ELR (cell line): ENCODE measurements at regions not wholly inside any gene's neighbourhood (a gene's known extent, or its start where the extent isn't known, plus 50 kb on each side); places are given as distances from the start of the nearest gene placed in this dataset.
"Not testable (repeated sequence)": the region's sequence is repeated elsewhere in the genome, so short reads cannot be mapped to it uniquely, and the experiment has no call there.

ENCODE experiments used
- DNase-seq: peaks from one replicate; pipeline ENCODE4 v3.0.0-alpha.2; 2015; ENCODE audit warnings: low read depth

DNA sequence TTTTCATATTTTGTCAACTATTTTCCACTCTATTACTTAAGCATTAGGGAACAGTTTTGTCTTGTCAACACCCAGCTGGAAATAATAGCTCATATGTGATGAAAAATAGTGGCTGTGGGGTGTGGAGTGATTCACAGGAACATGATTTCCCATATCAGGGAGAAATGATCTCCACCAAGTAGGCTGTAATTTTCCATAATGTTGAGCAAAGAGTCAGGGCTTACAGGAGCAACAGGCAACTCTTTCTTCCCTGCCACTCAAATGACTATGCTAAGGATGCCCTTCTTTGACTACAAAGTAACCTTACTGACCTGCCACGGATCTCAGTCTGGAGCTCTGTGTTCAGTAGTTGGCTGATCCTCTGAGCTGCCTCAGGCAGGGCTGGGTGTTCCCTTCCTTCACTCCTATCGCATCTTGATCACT is 90.0 kb upstream of the GATB start:
- no peak for DNase-seq

- not testable (repeated sequence) for DNase-seq
Observed at GRCh38 chr4:151845551-151845950, 84.7 kb upstream of the GATB start.

- no peak for DNase-seq
Observed at GRCh38 chr4:151842430-151843079, 81.7 kb upstream of the GATB start.

GRCh38 chr4:151841107-151841506 is 80.3 kb upstream of the GATB start:
- DNase-seq = no peak

DNA sequence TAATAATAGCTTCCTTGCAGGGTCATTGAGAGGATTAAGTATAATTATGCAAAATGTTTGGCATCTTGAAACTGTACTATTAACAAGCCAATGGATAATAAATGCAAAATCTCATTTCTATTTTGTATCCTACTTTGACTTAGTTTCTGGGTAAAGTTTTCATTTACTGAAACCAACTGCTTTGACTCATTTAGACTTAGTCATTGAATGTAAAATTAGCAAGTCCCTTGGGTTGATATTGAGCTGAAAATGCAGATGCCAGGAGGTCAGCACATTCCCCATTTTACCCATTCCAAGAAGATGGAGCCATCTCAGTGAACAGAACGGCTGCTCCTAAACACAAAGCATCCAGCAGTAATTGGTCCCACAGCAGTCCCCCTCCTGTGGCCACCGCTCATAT is 74.7 kb upstream of the GATB start:
- DNase-seq = no peak

DNA sequence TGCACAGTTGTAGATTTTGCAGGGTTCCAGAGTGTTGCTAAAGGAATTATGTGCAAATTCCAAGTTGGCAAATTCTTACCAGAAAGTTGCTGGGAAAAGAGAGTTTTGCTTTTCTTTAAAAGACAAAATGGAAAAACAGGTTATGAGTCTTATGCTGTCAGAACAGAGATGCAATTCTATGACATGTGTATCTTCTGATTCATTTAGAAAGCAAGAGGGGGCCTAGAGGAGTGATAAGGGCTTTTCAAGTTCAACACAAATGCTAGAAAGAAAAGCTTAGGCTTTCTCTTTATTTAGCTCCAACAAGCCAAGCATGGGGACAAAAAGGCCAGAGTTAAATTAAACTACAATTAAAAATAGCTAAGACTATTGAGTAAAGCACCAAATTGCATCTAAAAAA is 72.4 kb upstream of the GATB start:
- DNase-seq = no peak

- no peak for DNase-seq
Observed at GRCh38 chr4:151831526-151831925, 70.7 kb upstream of the GATB start.

DNA sequence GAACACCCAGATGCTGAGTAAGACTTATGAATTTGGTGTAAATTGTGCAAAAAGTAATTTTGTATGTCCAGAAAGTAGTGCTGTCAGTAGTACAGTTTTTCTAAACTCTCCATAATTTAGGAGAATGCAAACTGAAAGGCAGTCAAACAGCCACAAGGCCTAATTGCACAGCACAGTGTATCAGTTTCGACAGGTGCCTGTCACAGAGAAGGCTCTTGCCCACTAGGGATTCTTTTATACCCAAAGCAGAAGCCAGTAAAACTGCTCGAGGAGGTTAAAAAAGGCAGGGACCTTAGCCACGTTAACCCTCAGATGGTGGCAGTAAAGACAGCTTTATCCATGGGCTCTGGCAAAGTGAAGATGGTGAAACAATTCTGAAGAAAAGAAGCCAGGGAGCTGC is 69.4 kb upstream of the GATB start:
- DNase-seq = no peak

- no peak for DNase-seq
Observed at GRCh38 chr4:151829309-151829708, 68.5 kb upstream of the GATB start.

DNA sequence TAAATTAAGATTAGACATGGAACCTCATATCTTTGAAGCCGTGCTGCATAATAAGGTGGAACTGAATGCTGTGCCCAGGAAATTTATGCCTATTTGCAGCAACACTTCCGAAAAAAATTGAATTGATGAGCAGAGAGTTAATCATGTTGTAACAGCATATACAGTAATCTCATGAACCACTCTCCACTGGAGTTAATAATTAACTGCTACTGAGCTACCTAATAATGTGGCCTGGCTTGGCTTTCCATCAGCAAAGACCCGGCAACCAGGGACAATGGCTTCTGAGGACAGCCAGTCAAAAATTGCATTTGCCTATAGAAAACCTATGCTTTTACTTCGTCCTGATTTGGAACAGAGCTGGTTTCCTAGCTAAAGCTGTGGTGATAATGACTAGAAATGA is 63.8 kb upstream of the GATB start:
- no peak for DNase-seq

DNA sequence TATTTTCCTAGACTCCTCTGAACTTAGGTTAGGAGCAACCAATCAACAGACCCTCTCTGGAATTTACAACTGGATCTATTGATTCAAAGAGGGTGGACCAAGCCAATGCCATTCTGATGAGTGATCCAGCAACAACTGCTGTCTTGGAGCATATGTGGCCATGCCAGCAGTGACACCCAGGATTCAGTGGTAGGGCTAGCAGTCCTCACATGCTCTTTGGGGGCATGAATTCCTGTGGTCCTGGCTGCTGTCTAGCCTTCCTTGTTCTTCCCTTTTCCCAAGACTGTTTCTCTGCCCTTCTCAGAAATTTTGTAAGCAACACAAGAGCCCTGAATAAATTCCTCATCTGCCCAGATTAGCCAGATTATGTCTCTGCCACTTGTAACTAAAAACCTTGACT is 61.5 kb upstream of the GATB start:
- DNase-seq = no peak

DNA sequence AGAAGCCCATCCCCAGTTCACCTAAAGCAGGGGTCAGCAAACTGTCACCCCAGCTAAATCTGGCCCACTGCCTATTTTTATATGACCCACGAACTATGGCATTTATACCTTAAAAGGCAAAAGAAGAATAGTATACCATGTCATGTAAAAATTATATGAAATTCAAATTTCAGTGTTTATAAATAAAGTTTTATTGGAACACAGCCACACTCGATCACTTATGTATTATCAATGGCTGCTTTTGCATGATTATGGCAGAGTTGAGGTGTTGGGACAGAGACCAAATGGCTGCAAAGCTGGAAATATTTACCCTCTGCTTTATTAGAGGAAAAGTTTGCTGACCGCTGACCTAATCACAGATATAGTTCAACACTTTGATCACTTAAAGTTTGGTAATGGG is 59.2 kb upstream of the GATB start:
- no peak for DNase-seq

- DNase-seq = no peak
Observed at GRCh38 chr4:151811403-151811802, 50.6 kb upstream of the GATB start.
